HL-60/S4 (cell line): ENCODE measurements at regions not wholly inside any gene's neighbourhood (a gene's known extent, or its start where the extent isn't known, plus 50 kb on each side); places are given as distances from the start of the nearest gene placed in this dataset.
"Not testable (repeated sequence)": the region's sequence is repeated elsewhere in the genome, so short reads cannot be mapped to it uniquely, and the experiment has no call there.

ENCODE experiments used
- in situ Hi-C: fragments of 300-500 bp; cut with MboI; formaldehyde crosslinking; loops from 2 replicates; pipeline ENCODE4 v1.14.3; 2022; ENCODE audit warnings: low sequenced_read_pairs

GRCh38 chr5:79924936-79925893, 65.8 kb downstream of the MTX3 start:
- in situ Hi-C loops, result no loop called here

GRCh38 chr5:79923431-79923830, 67.6 kb downstream of the MTX3 start:
- in situ Hi-C loops, result no loop called here

- in situ Hi-C loops, result no loop called here
Observed at GRCh38 chr5:79922626-79923025, 68.4 kb downstream of the MTX3 start.

GRCh38 chr5:79907452-79907851, 83.6 kb downstream of the MTX3 start:
- in situ Hi-C loops, result not testable (repeated sequence)

- in situ Hi-C loops, result not testable (repeated sequence)
Observed at GRCh38 chr5:79902571-79902970, 88.5 kb downstream of the MTX3 start.

GRCh38 chr5:79901631-79902030, 89.4 kb downstream of the MTX3 start:
- in situ Hi-C loops, result no loop called here

- in situ Hi-C loops, result loop anchor here (25.0 kb wide), 2 partner anchors 189 to 414 kb away; partner anchors contain the start of gene SPZ1
Observed at GRCh38 chr5:79898611-79899010, 92.5 kb downstream of the MTX3 start.

GRCh38 chr5:79893976-79894375, 97.1 kb downstream of the MTX3 start:
- in situ Hi-C loops, result loop anchor here (25.0 kb wide), 2 partner anchors 193 to 418 kb away; partner anchors contain the start of gene SPZ1

GRCh38 chr5:79893485-79893884, 97.6 kb downstream of the MTX3 start:
- in situ Hi-C loops, result loop anchor here (25.0 kb wide), 2 partner anchors 194 to 419 kb away; partner anchors contain the start of gene SPZ1

- in situ Hi-C loops, result loop anchor here (25.0 kb wide), 2 partner anchors 196 to 421 kb away; partner anchors contain the start of gene SPZ1
Observed at GRCh38 chr5:79890930-79891249, 100.2 kb downstream of the MTX3 start.

GRCh38 chr5:79890119-79890929, 100.7 kb downstream of the MTX3 start:
- in situ Hi-C loops, result loop anchor here (25.0 kb wide), 2 partner anchors 197 to 422 kb away; partner anchors contain the start of gene SPZ1

- in situ Hi-C loops, result loop anchor here (25.0 kb wide), 2 partner anchors 199 to 424 kb away; partner anchors contain the start of gene SPZ1
Observed at GRCh38 chr5:79888643-79889042, 102.4 kb downstream of the MTX3 start.

GRCh38 chr5:79886925-79887655, 104.0 kb downstream of the MTX3 start:
- in situ Hi-C loops, result loop anchor here (25.0 kb wide), 2 partner anchors 200 to 425 kb away; partner anchors contain the start of gene SPZ1

- in situ Hi-C loops, result loop anchor here (25.0 kb wide), 2 partner anchors 201 to 426 kb away; partner anchors contain the start of gene SPZ1
Observed at GRCh38 chr5:79886456-79886855, 104.6 kb downstream of the MTX3 start.

- in situ Hi-C loops, result loop anchor here (25.0 kb wide), 2 partner anchors 207 to 432 kb away; partner anchors contain the start of gene SPZ1
Observed at GRCh38 chr5:79879880-79880279, 111.2 kb downstream of the MTX3 start.

GRCh38 chr5:79878721-79879336, 112.2 kb downstream of the MTX3 start:
- in situ Hi-C loops, result loop anchor here (25.0 kb wide), 2 partner anchors 208 to 433 kb away; partner anchors contain the start of gene SPZ1

- in situ Hi-C loops, result loop anchor here (25.0 kb wide), 2 partner anchors 209 to 434 kb away; partner anchors contain the start of gene SPZ1
Observed at GRCh38 chr5:79878136-79878679, 112.9 kb downstream of the MTX3 start.

GRCh38 chr5:79876456-79876855, 114.6 kb downstream of the MTX3 start:
- in situ Hi-C loops, result loop anchor here (25.0 kb wide), 2 partner anchors 211 to 436 kb away; partner anchors contain the start of gene SPZ1

- in situ Hi-C loops, result loop anchor here (25.0 kb wide), 2 partner anchors 212 to 437 kb away; partner anchors contain the start of gene SPZ1
Observed at GRCh38 chr5:79875230-79875629, 115.8 kb downstream of the MTX3 start.
